ENCODE measurements at regions not wholly inside any gene's neighbourhood (a gene's known extent, or its start where the extent isn't known, plus 50 kb on each side); places are given as distances from the start of the nearest gene placed in this dataset.

- TF ChIP-seq FOXA2 (IDR thresholded peaks at IDR 0.05) (no peak), GABPA (IDR thresholded peaks at IDR 0.05 in 1 of 2, conservative IDR thresholded peaks at IDR 0.05 in 1 of 2) (no peak)
- H3K27ac ChIP-seq (ENCODE audit: low read depth in 1 of 2, low read length in 2 of 2): no peak overlapping the region
- no peaks in the 10 kb centered on the region for H3K27me3 ChIP-seq (ENCODE audit: control insufficient read depth in 4 of 4, insufficient read depth in 4 of 4, low read length in 3 of 4)
- no peaks in the 10 kb centered on the region for H3K36me3 ChIP-seq (ENCODE audit: control insufficient read depth in 4 of 4, insufficient read depth in 3 of 4, low read depth in 1 of 4, low read length in 3 of 4)
- no peak for DNase-seq (ENCODE audit: low spot score)
- no peak overlapping the region for H3K9ac ChIP-seq (ENCODE audit: low read depth in 1 of 2, low read length in 2 of 2)
- no peak overlapping the region for H3K4me3 ChIP-seq (ENCODE audit: low read depth in 1 of 3, low read length in 3 of 3)
- peaks cover 0 to 2% (median 0%) of the 10 kb centered on the region in 4 donors for H3K9me3 ChIP-seq (ENCODE audit: control insufficient read depth in 4 of 4, low read length in 3 of 4)
- peaks cover 0 to 12% (median 6%) of the 10 kb centered on the region in 4 donors for H3K4me1 ChIP-seq (ENCODE audit: control insufficient read depth in 4 of 4, insufficient read depth in 4 of 4, low read length in 3 of 4)
Observed at GRCh38 chr1:36626435-36626834, 143.7 kb upstream of the CSF3R start.

GRCh38 chr1:36625935-36626310 lies 143.2 kb upstream of the CSF3R start:
- peaks cover 0 to 12% (median 6%) of the 10 kb centered on the region in 4 donors for H3K4me1 ChIP-seq (ENCODE audit: control insufficient read depth in 4 of 4, insufficient read depth in 4 of 4, low read length in 3 of 4)
- H3K27ac ChIP-seq (ENCODE audit: low read depth in 1 of 2, low read length in 2 of 2): no peak overlapping the region
- H3K4me3 ChIP-seq (ENCODE audit: low read depth in 1 of 3, low read length in 3 of 3): no peak overlapping the region
- H3K36me3 ChIP-seq (ENCODE audit: control insufficient read depth in 4 of 4, insufficient read depth in 3 of 4, low read depth in 1 of 4, low read length in 3 of 4): no peaks in the 10 kb centered on the region
- no peak overlapping the region for H3K9ac ChIP-seq (ENCODE audit: low read depth in 1 of 2, low read length in 2 of 2)
- no peak for TF ChIP-seq ZBTB33 (IDR thresholded peaks at IDR 0.05)
- no peak for TF ChIP-seq SP1 (IDR thresholded peaks at IDR 0.05)
- no peak for TF ChIP-seq GABPA (IDR thresholded peaks at IDR 0.05 in 1 of 2, conservative IDR thresholded peaks at IDR 0.05 in 1 of 2)
- no peak for TF ChIP-seq FOXA2 (IDR thresholded peaks at IDR 0.05)
- no peak for TF ChIP-seq NR2F2 (IDR thresholded peaks at IDR 0.05)
- no peak for TF ChIP-seq REST (IDR thresholded peaks at IDR 0.05)
- no peak for TF ChIP-seq FOXA1 (IDR thresholded peaks at IDR 0.05)
- peaks cover 0 to 2% (median 0%) of the 10 kb centered on the region in 4 donors for H3K9me3 ChIP-seq (ENCODE audit: control insufficient read depth in 4 of 4, low read length in 3 of 4)
- WGBS: 53% methylated on average over 11 of the region's 11 CpGs
- no peak for DNase-seq (ENCODE audit: low spot score)
- no peaks in the 10 kb centered on the region for H3K27me3 ChIP-seq (ENCODE audit: control insufficient read depth in 4 of 4, insufficient read depth in 4 of 4, low read length in 3 of 4)

GRCh38 chr1:36625253-36625934 lies 142.7 kb upstream of the CSF3R start:
- H3K27me3 ChIP-seq (ENCODE audit: control insufficient read depth in 4 of 4, insufficient read depth in 4 of 4, low read length in 3 of 4): no peaks in the 10 kb centered on the region
- DNase-seq (ENCODE audit: low spot score): no peak
- H3K4me1 ChIP-seq (ENCODE audit: control insufficient read depth in 4 of 4, insufficient read depth in 4 of 4, low read length in 3 of 4): peaks cover 0 to 12% (median 6%) of the 10 kb centered on the region in 4 donors
- H3K27ac ChIP-seq (ENCODE audit: low read depth in 1 of 2, low read length in 2 of 2): no peak overlapping the region
- WGBS: 68% methylated on average over 6 of the region's 6 CpGs
- no peaks in the 10 kb centered on the region for H3K36me3 ChIP-seq (ENCODE audit: control insufficient read depth in 4 of 4, insufficient read depth in 3 of 4, low read depth in 1 of 4, low read length in 3 of 4)
- no peak for TF ChIP-seq RXRA (IDR thresholded peaks at IDR 0.05)
- no peak for TF ChIP-seq SP1 (IDR thresholded peaks at IDR 0.05)
- no peak for TF ChIP-seq REST (IDR thresholded peaks at IDR 0.05)
- no peak for TF ChIP-seq YY1 (IDR thresholded peaks at IDR 0.05)
- TF ChIP-seq FOXA2 (IDR thresholded peaks at IDR 0.05): no peak
- TF ChIP-seq RAD21 (IDR thresholded peaks at IDR 0.05): no peak
- no peak for TF ChIP-seq JUND (IDR thresholded peaks at IDR 0.05)
- H3K4me3 ChIP-seq (ENCODE audit: low read depth in 1 of 3, low read length in 3 of 3): no peak overlapping the region
- H3K9ac ChIP-seq (ENCODE audit: low read depth in 1 of 2, low read length in 2 of 2): no peak overlapping the region
- peaks cover 0 to 2% (median 0%) of the 10 kb centered on the region in 4 donors for H3K9me3 ChIP-seq (ENCODE audit: control insufficient read depth in 4 of 4, low read length in 3 of 4)

All from liver (tissue), 7 donors.